Esophagus squamous epithelium (tissue), 4 donors: ENCODE measurements at regions not wholly inside any gene's neighbourhood (a gene's known extent, or its start where the extent isn't known, plus 50 kb on each side); places are given as distances from the start of the nearest gene placed in this dataset.

Source experiments
- POLR2A ChIP-seq, 4 donors: fragments of 450-650 bp; IDR thresholded peaks; one replicate each; pipeline ENCODE4 v1.6.1; 2017; ENCODE audit warnings: antibody characterized with exemption in 4 of 4, mild to moderate bottlenecking in 4 of 4, moderate library complexity in 3 of 4
- TF ChIP-seq, protein P1 (sequence below), 6 experiments: fragments of 450-650 bp in 4 of 6; fragments of 200-600 bp in 2 of 6; sonication (generic) in 2 of 6; IDR thresholded peaks; one replicate each; pipeline ENCODE4 v1.5.1; 2016 to 2019; ENCODE audit warnings: antibody characterized with exemption in 6 of 6, mild to moderate bottlenecking in 4 of 6, moderate library complexity in 4 of 6

DNA sequence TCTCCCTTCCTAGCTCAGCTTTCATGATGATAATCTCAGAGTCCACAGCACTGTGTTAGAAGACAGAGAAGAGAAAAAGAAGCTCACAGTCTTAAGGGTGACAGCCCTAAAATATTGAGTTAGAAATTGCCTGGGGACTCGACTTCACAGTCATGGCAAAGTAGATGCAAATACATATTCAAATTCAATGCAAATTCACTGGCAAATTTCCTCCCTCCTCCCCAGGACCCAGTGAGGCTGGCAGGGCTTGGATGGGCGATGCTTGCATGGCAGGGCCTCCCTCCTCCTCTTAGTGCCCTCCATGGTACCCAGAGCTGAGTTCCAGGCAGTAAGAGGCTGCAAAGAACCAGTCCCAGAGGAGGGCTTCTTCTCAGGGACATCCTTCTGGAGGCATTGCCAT lies 115.6 kb upstream of the UQCRFS1 start:
- TF ChIP-seq, protein P1, sequence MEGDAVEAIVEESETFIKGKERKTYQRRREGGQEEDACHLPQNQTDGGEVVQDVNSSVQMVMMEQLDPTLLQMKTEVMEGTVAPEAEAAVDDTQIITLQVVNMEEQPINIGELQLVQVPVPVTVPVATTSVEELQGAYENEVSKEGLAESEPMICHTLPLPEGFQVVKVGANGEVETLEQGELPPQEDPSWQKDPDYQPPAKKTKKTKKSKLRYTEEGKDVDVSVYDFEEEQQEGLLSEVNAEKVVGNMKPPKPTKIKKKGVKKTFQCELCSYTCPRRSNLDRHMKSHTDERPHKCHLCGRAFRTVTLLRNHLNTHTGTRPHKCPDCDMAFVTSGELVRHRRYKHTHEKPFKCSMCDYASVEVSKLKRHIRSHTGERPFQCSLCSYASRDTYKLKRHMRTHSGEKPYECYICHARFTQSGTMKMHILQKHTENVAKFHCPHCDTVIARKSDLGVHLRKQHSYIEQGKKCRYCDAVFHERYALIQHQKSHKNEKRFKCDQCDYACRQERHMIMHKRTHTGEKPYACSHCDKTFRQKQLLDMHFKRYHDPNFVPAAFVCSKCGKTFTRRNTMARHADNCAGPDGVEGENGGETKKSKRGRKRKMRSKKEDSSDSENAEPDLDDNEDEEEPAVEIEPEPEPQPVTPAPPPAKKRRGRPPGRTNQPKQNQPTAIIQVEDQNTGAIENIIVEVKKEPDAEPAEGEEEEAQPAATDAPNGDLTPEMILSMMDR (IDR thresholded peaks at IDR 0.05) = no peak
- TF ChIP-seq POLR2A (IDR thresholded peaks at IDR 0.05) = no peak
